ENCODE measurements at regions not wholly inside any gene's neighbourhood (a gene's known extent, or its start where the extent isn't known, plus 50 kb on each side); places are given as distances from the start of the nearest gene placed in this dataset.

DNA sequence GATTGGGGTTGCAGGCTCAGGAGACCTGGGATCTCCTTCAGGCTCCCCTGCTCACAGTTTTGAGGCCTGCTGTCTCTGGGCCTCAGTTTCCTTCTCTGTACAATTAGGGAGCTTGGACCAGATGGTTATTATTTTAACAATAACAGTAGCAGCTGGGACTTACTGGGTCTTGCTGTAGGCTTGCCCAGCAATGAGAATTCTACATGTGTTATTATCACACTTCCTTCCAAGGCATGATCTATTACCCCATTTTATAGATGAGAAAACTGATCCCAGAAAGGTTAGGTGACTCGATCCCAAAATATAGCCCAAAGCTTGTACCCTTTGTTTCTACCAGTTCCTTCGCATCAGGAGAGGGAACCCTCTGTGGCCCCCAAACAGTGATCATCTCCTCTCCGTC, 153.8 kb downstream of the PTPRU start:
- TF ChIP-seq ARNTL (CRISPR knock-in tag; IDR thresholded peaks at IDR 0.05; ENCODE audit: borderline replicate concordance, low read depth) (no peak), ESRRG (CRISPR knock-in tag; IDR thresholded peaks at IDR 0.05) (no peak), GLIS3 (CRISPR knock-in tag; IDR thresholded peaks at IDR 0.05) (no peak), ZFP3 (CRISPR knock-in tag; IDR thresholded peaks at IDR 0.05) (no peak), ZC3H10 (CRISPR knock-in tag; IDR thresholded peaks at IDR 0.05) (no peak), ISL1 (CRISPR knock-in tag; IDR thresholded peaks at IDR 0.05) (no peak), TCF4 (CRISPR knock-in tag; IDR thresholded peaks at IDR 0.05; ENCODE audit: borderline replicate concordance) (no peak), RARB (CRISPR knock-in tag; IDR thresholded peaks at IDR 0.05) (no peak), ZNF8 (CRISPR knock-in tag; IDR thresholded peaks at IDR 0.05) (no peak), ZNF70 (CRISPR knock-in tag; IDR thresholded peaks at IDR 0.05) (no peak), OSR1 (CRISPR knock-in tag; IDR thresholded peaks at IDR 0.05) (no peak), ZNF565 (CRISPR knock-in tag; conservative IDR thresholded peaks at IDR 0.05; ENCODE audit: low read depth) (no peak)
- TF ChIP-seq, protein P1, sequence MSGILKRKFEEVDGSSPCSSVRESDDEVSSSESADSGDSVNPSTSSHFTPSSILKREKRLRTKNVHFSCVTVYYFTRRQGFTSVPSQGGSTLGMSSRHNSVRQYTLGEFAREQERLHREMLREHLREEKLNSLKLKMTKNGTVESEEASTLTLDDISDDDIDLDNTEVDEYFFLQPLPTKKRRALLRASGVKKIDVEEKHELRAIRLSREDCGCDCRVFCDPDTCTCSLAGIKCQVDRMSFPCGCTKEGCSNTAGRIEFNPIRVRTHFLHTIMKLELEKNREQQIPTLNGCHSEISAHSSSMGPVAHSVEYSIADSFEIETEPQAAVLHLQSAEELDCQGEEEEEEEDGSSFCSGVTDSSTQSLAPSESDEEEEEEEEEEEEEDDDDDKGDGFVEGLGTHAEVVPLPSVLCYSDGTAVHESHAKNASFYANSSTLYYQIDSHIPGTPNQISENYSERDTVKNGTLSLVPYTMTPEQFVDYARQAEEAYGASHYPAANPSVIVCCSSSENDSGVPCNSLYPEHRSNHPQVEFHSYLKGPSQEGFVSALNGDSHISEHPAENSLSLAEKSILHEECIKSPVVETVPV (CRISPR knock-in tag; IDR thresholded peaks at IDR 0.05): no peak
- TF ChIP-seq, protein P2, sequence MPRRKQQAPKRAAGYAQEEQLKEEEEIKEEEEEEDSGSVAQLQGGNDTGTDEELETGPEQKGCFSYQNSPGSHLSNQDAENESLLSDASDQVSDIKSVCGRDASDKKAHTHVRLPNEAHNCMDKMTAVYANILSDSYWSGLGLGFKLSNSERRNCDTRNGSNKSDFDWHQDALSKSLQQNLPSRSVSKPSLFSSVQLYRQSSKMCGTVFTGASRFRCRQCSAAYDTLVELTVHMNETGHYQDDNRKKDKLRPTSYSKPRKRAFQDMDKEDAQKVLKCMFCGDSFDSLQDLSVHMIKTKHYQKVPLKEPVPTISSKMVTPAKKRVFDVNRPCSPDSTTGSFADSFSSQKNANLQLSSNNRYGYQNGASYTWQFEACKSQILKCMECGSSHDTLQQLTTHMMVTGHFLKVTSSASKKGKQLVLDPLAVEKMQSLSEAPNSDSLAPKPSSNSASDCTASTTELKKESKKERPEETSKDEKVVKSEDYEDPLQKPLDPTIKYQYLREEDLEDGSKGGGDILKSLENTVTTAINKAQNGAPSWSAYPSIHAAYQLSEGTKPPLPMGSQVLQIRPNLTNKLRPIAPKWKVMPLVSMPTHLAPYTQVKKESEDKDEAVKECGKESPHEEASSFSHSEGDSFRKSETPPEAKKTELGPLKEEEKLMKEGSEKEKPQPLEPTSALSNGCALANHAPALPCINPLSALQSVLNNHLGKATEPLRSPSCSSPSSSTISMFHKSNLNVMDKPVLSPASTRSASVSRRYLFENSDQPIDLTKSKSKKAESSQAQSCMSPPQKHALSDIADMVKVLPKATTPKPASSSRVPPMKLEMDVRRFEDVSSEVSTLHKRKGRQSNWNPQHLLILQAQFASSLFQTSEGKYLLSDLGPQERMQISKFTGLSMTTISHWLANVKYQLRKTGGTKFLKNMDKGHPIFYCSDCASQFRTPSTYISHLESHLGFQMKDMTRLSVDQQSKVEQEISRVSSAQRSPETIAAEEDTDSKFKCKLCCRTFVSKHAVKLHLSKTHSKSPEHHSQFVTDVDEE (CRISPR knock-in tag; IDR thresholded peaks at IDR 0.05): no peak
- no peak for ATAC-seq

DNA sequence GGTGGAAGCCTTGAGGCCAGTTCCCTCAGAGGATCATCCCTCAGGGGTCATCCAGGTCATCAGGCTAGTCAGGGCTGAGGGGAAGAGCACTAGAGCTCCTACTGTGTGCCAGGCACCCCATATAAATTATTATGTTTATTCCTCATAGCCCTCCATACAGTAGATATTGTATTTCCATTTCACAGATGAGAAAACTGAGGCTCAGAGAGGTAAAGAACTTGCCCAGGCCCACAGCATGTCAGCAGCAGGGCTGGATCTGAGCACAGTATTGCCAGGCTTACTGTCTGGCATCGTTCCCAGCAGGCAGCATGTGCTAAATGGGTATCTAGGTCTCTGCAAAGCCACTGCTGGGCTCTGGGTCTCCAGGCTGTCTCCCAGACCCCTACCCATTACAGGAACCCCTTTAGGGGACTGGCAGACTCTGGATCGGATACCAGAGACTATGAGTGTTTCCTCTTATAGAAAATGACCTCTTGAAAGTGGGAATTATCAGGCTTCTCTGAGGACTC, 153.3 kb downstream of the PTPRU start:
- ATAC-seq: no peak
- TF ChIP-seq ZNF565 (CRISPR knock-in tag; conservative IDR thresholded peaks at IDR 0.05; ENCODE audit: low read depth) (no peak), ZC3H10 (CRISPR knock-in tag; IDR thresholded peaks at IDR 0.05) (no peak), TCF4 (CRISPR knock-in tag; IDR thresholded peaks at IDR 0.05; ENCODE audit: borderline replicate concordance) (no peak), PPARA (CRISPR knock-in tag; IDR thresholded peaks at IDR 0.05; ENCODE audit: borderline replicate concordance) (no peak), ZFP30 (CRISPR knock-in tag; IDR thresholded peaks at IDR 0.05) (no peak), ZNF70 (CRISPR knock-in tag; IDR thresholded peaks at IDR 0.05) (no peak), TOX (CRISPR knock-in tag; IDR thresholded peaks at IDR 0.05; ENCODE audit: borderline replicate concordance) (no peak), SNAI2 (CRISPR knock-in tag; IDR thresholded peaks at IDR 0.05) (no peak), RARB (CRISPR knock-in tag; IDR thresholded peaks at IDR 0.05) (no peak), BACH2 (CRISPR knock-in tag; IDR thresholded peaks at IDR 0.05; ENCODE audit: borderline replicate concordance) (no peak), GLIS3 (CRISPR knock-in tag; IDR thresholded peaks at IDR 0.05) (no peak), ESRRG (CRISPR knock-in tag; IDR thresholded peaks at IDR 0.05) (no peak), ZFP3 (CRISPR knock-in tag; IDR thresholded peaks at IDR 0.05) (no peak), ARNTL (CRISPR knock-in tag; IDR thresholded peaks at IDR 0.05; ENCODE audit: borderline replicate concordance, low read depth) (no peak)
- TF ChIP-seq, protein P3, sequence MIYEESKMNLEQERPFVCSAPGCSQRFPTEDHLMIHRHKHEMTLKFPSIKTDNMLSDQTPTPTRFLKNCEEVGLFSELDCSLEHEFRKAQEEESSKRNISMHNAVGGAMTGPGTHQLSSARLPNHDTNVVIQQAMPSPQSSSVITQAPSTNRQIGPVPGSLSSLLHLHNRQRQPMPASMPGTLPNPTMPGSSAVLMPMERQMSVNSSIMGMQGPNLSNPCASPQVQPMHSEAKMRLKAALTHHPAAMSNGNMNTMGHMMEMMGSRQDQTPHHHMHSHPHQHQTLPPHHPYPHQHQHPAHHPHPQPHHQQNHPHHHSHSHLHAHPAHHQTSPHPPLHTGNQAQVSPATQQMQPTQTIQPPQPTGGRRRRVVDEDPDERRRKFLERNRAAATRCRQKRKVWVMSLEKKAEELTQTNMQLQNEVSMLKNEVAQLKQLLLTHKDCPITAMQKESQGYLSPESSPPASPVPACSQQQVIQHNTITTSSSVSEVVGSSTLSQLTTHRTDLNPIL (CRISPR knock-in tag; IDR thresholded peaks at IDR 0.05; ENCODE audit: low read depth): no peak
- TF ChIP-seq, protein P1 (CRISPR knock-in tag; IDR thresholded peaks at IDR 0.05): no peak
- TF ChIP-seq, protein P4, sequence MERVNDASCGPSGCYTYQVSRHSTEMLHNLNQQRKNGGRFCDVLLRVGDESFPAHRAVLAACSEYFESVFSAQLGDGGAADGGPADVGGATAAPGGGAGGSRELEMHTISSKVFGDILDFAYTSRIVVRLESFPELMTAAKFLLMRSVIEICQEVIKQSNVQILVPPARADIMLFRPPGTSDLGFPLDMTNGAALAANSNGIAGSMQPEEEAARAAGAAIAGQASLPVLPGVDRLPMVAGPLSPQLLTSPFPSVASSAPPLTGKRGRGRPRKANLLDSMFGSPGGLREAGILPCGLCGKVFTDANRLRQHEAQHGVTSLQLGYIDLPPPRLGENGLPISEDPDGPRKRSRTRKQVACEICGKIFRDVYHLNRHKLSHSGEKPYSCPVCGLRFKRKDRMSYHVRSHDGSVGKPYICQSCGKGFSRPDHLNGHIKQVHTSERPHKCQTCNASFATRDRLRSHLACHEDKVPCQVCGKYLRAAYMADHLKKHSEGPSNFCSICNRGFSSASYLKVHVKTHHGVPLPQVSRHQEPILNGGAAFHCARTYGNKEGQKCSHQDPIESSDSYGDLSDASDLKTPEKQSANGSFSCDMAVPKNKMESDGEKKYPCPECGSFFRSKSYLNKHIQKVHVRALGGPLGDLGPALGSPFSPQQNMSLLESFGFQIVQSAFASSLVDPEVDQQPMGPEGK (CRISPR knock-in tag; IDR thresholded peaks at IDR 0.05; ENCODE audit: borderline replicate concordance): no peak
- TF ChIP-seq, protein P5, sequence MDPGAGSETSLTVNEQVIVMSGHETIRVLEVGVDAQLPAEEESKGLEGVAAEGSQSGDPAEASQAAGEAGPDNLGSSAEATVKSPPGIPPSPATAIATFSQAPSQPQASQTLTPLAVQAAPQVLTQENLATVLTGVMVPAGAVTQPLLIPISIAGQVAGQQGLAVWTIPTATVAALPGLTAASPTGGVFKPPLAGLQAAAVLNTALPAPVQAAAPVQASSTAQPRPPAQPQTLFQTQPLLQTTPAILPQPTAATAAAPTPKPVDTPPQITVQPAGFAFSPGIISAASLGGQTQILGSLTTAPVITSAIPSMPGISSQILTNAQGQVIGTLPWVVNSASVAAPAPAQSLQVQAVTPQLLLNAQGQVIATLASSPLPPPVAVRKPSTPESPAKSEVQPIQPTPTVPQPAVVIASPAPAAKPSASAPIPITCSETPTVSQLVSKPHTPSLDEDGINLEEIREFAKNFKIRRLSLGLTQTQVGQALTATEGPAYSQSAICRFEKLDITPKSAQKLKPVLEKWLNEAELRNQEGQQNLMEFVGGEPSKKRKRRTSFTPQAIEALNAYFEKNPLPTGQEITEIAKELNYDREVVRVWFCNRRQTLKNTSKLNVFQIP (CRISPR knock-in tag; IDR thresholded peaks at IDR 0.05; ENCODE audit: borderline replicate concordance, low read depth): no peak
- TF ChIP-seq, protein P2 (CRISPR knock-in tag; IDR thresholded peaks at IDR 0.05): no peak
